Colonic mucosa (tissue), 4 donors: ENCODE measurements at regions not wholly inside any gene's neighbourhood (a gene's known extent, or its start where the extent isn't known, plus 50 kb on each side); places are given as distances from the start of the nearest gene placed in this dataset.

Experiments used
- DNase-seq: peaks from one replicate; pipeline ENCODE4 v3.0.0-alpha.2; 2020
- H3K27ac ChIP-seq: fragments of 200-600 bp; one replicate; pipeline ENCODE4 v1.8.0; 2021
- H3K27me3 ChIP-seq: fragments of 200-600 bp; one replicate; pipeline ENCODE4 v1.8.0; 2021
- H3K36me3 ChIP-seq: fragments of 200-600 bp; one replicate; pipeline ENCODE4 v1.8.0; 2021
- H3K4me1 ChIP-seq: fragments of 200-600 bp; one replicate; pipeline ENCODE4 v1.8.0; 2021; ENCODE audit warnings: mild to moderate bottlenecking
- H3K4me3 ChIP-seq: fragments of 200-600 bp; one replicate; pipeline ENCODE4 v1.8.0; 2021
- H3K9ac ChIP-seq, 2 donors: one replicate each; pipeline ENCODE4 v1.7.0; 2013; ENCODE audit warnings: control low read depth in 2 of 2, low read depth in 2 of 2, low read length in 2 of 2
- H3K9me3 ChIP-seq: fragments of 200-600 bp; one replicate; pipeline ENCODE4 v1.8.0; 2021
- CTCF ChIP-seq: fragments of 200-600 bp; IDR thresholded peaks from one replicate; pipeline ENCODE4 v1.8.0; 2022; ENCODE audit warnings: antibody characterized with exemption, mild to moderate bottlenecking
- intact Hi-C: fragments of 100-400 bp; cut with DNase I; formaldehyde crosslinking; loops from one replicate; pipeline ENCODE4 v1.14.1; 2022
- donor health status: healthy.
- donor health status: DM: no; HTN: no; CAD: no.
- donor health status: DM: no; HTN: no; CAD: no.

- DNase-seq: no peak
- no peak for TF ChIP-seq CTCF
- intact Hi-C loops: no loop called here
- no peaks in the 10 kb centered on the region for H3K4me1 ChIP-seq
- no peak overlapping the region for H3K4me3 ChIP-seq
- no peaks in the 10 kb centered on the region for H3K36me3 ChIP-seq
- no peak overlapping the region for H3K27ac ChIP-seq
- no peaks in the 10 kb centered on the region for H3K27me3 ChIP-seq
- no peak overlapping the region for H3K9ac ChIP-seq
- no peaks in the 10 kb centered on the region for H3K9me3 ChIP-seq
Observed at GRCh38 chr6:88359530-88360202, 193.5 kb upstream of the CNR1 start.

- Histone ChIP-seq H3K36me3 (no peaks in the 10 kb centered on the region), H3K27ac (no peak overlapping the region), H3K4me3 (no peak overlapping the region), H3K9me3 (no peaks in the 10 kb centered on the region), H3K4me1 (no peaks in the 10 kb centered on the region), H3K27me3 (no peaks in the 10 kb centered on the region), H3K9ac (no peak overlapping the region)
- DNase-seq: no peak
- intact Hi-C loops: no loop called here
- TF ChIP-seq CTCF: no peak
Observed at GRCh38 chr6:88358846-88359245, 192.7 kb upstream of the CNR1 start.

GRCh38 chr6:88349511-88349910 lies 183.4 kb upstream of the CNR1 start:
- intact Hi-C loops: no loop called here
- no peak overlapping the region for H3K9ac ChIP-seq

GRCh38 chr6:88342336-88342735 lies 176.2 kb upstream of the CNR1 start:
- no peaks in the 10 kb centered on the region for H3K27me3 ChIP-seq
- H3K4me1 ChIP-seq: no peaks in the 10 kb centered on the region
- TF ChIP-seq CTCF: no peak
- H3K9ac ChIP-seq: no peak overlapping the region
- no peaks in the 10 kb centered on the region for H3K9me3 ChIP-seq
- H3K4me3 ChIP-seq: no peak overlapping the region
- no peak for DNase-seq
- no peak overlapping the region for H3K27ac ChIP-seq
- H3K36me3 ChIP-seq: no peaks in the 10 kb centered on the region
- intact Hi-C loops: no loop called here

More at GRCh38 chr6:88349511-88349910, 183.4 kb upstream of the CNR1 start:
- TF ChIP-seq CTCF: no peak
- no peak for DNase-seq
- Histone ChIP-seq H3K4me3 (no peak overlapping the region), H3K4me1 (no peaks in the 10 kb centered on the region), H3K9me3 (no peaks in the 10 kb centered on the region), H3K36me3 (no peaks in the 10 kb centered on the region), H3K27me3 (no peaks in the 10 kb centered on the region), H3K27ac (no peak overlapping the region)

GRCh38 chr6:88339761-88340160 lies 173.6 kb upstream of the CNR1 start:
- intact Hi-C loops: no loop called here
- Histone ChIP-seq H3K9ac (no peak overlapping the region), H3K4me1 (no peaks in the 10 kb centered on the region), H3K9me3 (no peaks in the 10 kb centered on the region), H3K27ac (no peak overlapping the region), H3K27me3 (no peaks in the 10 kb centered on the region), H3K36me3 (no peaks in the 10 kb centered on the region), H3K4me3 (no peak overlapping the region)
- TF ChIP-seq CTCF: no peak
- no peak for DNase-seq
